Stimulated activated naive CD4-positive, alpha-beta T cell treated with Interleukin-2 at 50 U/mL for 16 hours (primary cell): ENCODE measurements at regions not wholly inside any gene's neighbourhood (a gene's known extent, or its start where the extent isn't known, plus 50 kb on each side); places are given as distances from the start of the nearest gene placed in this dataset.

Source experiments
- DNase-seq: peaks from one replicate; lab custom pipeline; 2025; lab: John Stamatoyannopoulos, UW

DNA sequence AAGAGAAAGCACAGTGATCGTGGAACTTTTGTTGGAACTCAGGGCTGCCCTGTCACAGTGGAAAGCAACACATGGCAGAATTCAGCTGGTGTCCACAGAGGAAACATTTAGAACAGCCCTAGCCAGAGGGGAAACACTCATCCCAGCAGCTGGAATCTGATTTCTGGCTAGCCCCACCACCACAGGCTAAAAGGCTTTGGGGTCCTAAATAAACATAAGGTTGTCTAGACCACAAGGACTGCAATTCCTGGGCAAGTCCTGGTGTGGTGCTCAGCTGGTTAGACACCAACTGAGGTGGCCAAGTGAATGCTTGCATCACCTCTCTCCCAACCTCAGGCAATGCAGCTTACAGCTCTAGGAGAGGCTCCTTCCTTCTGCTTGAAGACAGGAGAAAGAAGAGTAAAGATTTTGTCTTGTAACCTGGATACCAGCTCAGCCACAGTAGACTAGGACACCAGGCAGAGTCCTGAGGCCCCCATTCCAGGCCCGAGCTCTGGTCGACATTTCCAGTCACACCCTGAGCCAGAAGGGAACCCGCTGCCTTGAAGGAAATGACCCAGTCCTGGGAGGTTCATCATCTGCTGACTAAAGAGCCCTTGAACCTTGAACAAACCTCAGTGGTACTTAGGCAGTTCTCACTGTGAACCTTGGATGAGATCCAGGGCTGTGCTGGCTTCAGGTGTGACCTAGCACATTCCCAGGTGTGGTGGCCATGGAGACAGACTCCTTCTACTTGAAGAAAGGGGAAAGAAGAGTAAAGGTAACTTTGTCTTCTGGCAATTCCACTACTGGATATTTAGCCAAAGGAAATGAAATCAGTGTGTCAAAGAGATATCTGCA is 85.4 kb upstream of the PLXNC1 start:
- no peak for DNase-seq

- DNase-seq = no peak
Observed at GRCh38 chr12:94070520-94070919, 77.9 kb upstream of the PLXNC1 start.

- DNase-seq = no peak
Observed at GRCh38 chr12:94071258-94071657, 77.1 kb upstream of the PLXNC1 start.

GRCh38 chr12:94073441-94074051 is 74.8 kb upstream of the PLXNC1 start:
- DNase-seq = no peak

DNA sequence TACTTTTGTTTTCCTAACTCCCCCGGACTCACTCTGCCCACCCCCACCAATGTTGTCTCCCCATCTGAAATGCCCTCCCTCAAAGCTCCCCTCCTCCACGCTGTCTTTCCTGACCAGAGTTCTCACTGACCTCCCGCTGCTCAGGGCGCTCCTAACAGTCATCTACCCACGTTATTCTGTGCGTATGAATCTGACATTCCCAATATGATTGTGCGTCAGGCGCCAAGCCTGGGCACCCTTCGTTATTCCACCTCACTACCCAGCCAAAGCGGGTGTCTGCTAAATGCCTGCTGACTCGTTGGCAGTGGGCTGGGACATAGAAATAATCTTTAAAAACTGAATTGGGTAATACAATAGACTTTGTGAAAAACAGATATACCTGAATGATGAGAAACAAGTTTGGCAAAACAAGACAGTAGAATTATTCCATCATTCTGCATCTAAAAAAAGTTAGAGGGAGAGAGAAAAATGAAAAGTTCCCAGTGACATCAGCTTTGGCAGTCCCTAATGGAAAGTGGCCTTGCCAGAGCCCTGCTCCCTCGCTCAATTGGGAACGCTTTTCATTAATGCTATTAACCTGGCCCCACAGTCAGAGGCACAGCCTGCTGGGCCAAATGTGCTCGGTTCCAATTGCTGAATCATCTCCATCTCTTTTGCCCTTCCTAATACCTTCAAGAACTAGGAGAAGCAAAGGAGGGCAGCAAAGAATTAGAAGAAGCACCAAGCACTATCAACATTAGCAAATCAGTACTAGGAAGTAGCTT is 74.0 kb upstream of the PLXNC1 start:
- no peak for DNase-seq

DNA sequence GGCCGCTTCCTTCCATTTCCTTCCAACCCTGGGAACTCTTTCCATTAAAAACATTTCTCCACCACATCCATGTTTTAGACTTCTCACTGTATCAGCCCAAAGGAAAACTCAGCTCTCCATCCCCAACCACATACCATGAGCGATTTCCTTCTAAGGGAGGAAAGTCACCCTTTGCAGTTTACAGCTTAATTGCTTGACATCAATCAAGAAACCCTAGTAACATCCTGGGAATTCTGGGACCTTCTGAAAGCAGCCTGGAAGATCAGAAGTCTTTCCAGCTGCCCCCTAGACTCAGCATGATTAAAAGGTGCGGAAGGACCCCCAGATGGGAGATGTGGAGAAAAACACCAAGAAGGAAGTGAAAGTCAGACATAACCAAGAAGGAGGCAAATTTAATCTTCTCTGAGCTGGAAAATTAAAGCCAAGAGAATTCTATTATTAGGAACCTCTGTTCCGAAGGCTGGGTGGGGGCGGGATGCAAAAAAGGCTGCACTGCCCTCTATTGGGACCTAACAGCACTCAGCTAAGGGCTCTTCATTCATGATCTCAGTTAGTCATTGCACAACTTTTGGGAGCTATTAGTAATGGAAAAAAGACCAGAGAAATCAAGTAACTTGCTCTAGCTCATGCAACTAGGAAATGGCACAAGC is 73.3 kb upstream of the PLXNC1 start:
- no peak for DNase-seq

DNA sequence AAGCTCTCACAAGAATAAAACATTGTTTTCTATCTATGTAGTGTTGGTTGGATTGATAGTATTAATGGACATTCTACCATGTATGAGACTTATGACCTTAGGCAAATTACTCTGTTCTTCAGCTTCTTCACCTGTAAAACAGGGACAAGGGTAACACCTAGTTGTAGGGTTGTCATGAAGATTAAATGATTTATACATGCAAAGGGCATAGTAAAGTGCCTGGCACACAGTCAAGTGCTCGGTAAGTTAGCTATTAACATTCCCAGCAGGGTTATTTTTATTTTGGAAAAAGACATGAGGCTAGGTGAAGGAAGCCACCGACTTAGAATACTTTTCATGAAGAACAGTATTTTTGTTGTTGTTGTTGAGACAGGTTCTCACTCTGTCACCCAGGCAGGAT is 71.2 kb upstream of the PLXNC1 start:
- no peak for DNase-seq

DNA sequence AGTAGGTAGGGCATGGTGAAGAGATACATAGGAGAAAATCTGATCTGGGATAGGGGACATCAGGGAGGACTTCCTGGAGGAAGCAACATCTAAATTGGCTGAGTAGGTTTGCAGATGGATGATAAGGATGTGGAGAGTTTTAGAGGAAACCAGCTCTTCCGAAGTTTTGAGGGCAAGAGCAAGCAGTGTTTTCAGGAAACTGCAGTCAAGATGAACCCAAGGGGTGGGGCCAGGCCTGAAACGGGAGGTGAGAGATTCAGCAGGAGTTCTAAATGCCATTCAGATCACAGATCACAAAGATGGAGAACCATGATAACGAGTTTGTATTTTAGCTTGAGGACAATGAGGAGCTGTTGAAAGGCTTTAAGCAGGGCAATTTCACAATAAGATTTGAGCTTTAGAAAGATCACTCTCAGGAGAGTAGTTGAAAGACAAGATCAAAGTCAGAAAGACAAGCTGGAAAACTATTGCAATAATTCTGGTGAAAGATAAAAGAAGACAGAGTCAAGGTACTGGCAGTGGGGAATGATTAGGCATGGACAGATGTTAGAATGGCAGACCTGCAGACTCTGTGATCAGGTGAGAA is 70.1 kb upstream of the PLXNC1 start:
- no peak for DNase-seq

GRCh38 chr12:94078736-94079509 is 69.5 kb upstream of the PLXNC1 start:
- no peak for DNase-seq

- DNase-seq = no peak
Observed at GRCh38 chr12:94079566-94080340, 68.6 kb upstream of the PLXNC1 start.

DNA sequence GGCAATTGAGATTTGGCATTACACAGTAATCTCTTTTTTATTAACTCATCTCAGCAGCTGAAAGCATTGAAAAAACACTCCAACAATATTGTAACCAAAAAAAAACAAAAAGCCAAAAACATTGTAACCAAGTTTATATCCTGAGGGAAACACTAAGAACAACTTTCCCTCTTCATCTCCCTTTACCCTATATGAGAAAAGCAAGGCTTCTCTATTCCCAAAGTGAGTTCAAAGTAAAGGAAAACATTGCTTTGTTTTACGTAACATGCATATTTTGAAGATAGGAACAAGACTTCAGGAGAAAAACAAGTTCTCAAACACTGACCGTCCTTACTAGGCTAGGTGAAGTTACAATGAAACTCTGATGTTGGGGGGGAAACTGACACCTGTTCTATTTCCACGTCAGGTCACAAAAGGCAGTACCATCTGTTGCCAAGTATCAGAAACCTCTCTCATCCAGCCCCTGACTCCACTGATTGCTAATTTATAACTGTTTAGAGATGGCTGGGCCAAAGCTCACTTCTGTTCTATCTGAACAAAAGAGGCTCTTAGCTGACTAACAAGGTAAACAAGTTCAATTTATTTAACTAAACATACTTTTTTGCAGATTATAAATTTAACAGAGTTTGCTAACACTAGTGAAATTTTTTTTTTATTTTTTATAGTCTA is 67.9 kb upstream of the PLXNC1 start:
- no peak for DNase-seq

- no peak for DNase-seq
Observed at GRCh38 chr12:94082690-94083089, 65.7 kb upstream of the PLXNC1 start.

- DNase-seq = no peak
Observed at GRCh38 chr12:94089891-94090290, 58.5 kb upstream of the PLXNC1 start.

DNA sequence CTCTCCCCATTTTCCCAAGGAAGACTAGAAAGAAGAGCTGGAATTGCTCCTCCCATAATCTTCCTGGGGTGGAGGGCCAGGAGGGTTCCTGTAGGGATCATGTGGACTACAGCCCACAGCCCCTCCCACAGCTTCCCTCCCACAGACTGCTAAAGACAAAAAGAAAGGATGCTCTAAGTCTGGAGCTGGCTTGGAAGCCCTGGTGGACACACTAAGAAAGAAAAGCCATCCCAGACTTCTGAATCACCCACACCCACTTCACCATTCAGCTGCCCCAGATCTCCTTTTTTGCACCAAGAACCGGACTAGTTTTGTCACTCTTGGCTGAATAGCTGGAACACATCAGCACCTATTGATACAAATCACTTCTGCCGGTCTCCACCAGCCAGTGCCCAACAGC is 56.8 kb upstream of the PLXNC1 start:
- DNase-seq = no peak

GRCh38 chr12:94092516-94093241 is 55.7 kb upstream of the PLXNC1 start:
- no peak for DNase-seq

DNA sequence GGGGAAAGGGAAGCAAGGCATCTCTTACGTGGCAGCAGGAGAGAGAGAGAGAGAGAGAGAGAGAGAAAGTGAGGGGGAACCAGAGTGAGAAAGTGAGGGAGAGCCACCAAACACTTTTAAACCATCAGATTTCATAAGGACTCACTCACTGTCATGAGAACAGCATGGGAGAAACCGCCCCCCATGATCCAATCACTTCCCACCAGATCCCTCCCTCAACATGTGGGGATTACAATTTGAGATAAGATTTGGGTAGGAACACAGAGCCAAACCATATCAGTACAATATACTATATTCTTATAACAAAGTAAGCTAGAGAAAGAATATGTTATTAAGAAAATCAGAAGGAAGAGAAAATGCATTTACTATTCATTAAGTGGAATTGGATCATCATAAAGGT is 53.7 kb upstream of the PLXNC1 start:
- no peak for DNase-seq

GRCh38 chr12:94095618-94096017 is 52.8 kb upstream of the PLXNC1 start:
- no peak for DNase-seq

DNA sequence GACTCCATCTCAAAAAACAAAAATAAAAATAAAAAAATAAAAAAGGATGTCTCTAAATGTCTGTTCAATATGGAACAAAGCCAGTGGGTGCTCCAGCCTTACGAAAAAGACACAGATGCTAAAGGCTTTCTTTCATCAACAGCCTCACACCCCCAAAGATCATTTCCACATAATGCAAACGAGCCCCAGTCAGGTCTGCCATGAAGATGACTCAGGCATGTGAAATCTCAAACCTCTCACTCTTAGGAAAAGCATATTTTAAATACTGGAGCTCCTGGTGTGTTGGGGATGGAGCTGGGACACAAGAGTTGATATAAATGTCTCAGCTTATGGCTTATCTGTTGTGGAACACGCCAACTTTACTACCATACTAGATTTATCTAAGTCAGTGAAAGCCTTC is 49.9 kb upstream of the PLXNC1 start:
- no peak for DNase-seq
